ENCODE measurements at regions not wholly inside any gene's neighbourhood (a gene's known extent, or its start where the extent isn't known, plus 50 kb on each side); places are given as distances from the start of the nearest gene placed in this dataset.

DNA sequence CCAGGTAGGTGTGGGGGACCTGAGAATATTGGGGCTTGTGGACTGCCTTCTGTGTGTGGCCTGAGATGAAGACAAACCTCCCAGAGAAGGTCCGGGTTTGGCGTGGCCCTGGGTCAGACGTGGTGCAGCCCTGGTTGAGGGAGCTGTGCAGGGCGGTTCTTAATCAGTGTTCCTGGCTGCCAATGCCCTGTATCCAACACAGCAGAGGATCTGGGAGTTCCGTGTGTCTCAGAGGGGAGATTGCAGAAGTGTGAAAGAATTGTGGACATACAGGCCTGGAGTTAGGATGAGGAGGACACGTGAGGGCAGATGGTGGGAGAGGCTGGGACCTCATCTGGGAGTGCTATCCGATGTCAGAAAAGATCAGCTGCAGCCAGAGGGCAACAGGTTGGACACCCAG lies 102.0 kb upstream of the NECTIN1 start:
- TF ChIP-seq, protein P1, sequence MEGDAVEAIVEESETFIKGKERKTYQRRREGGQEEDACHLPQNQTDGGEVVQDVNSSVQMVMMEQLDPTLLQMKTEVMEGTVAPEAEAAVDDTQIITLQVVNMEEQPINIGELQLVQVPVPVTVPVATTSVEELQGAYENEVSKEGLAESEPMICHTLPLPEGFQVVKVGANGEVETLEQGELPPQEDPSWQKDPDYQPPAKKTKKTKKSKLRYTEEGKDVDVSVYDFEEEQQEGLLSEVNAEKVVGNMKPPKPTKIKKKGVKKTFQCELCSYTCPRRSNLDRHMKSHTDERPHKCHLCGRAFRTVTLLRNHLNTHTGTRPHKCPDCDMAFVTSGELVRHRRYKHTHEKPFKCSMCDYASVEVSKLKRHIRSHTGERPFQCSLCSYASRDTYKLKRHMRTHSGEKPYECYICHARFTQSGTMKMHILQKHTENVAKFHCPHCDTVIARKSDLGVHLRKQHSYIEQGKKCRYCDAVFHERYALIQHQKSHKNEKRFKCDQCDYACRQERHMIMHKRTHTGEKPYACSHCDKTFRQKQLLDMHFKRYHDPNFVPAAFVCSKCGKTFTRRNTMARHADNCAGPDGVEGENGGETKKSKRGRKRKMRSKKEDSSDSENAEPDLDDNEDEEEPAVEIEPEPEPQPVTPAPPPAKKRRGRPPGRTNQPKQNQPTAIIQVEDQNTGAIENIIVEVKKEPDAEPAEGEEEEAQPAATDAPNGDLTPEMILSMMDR (IDR thresholded peaks at IDR 0.05): no peak
- TF ChIP-seq POLR2AphosphoS5 (IDR thresholded peaks at IDR 0.05): no peak
